T47D (cell line): ENCODE measurements at regions not wholly inside any gene's neighbourhood (a gene's known extent, or its start where the extent isn't known, plus 50 kb on each side); places are given as distances from the start of the nearest gene placed in this dataset.
"Not testable (repeated sequence)": the region's sequence is repeated elsewhere in the genome, so short reads cannot be mapped to it uniquely, and the experiment has no call there.

Experiments used
- DNase-seq, 2 experiments: peaks; one replicate each; pipeline versions ENCODE4 v3.0.0 to v3.0.0-alpha.2; 2011 to 2012; ENCODE audit warnings: low read depth in 1 of 2, low spot score in 1 of 2
- JUND ChIP-seq: IDR thresholded peaks from 2 replicates; pipeline ENCODE4 v1.6.1; 2012; ENCODE audit warnings: low read depth
- in situ Hi-C: cut with HindIII; loops from 2 replicates; pipeline ENCODE4 v1.10.0; 2016; ENCODE audit warnings: low sequenced_read_pairs, low pct_unique_long_range_greater_than_20kb

- DNase-seq: no peak
- no peak for TF ChIP-seq JUND
- in situ Hi-C loops: no loop called here
These were observed 85.1 kb downstream of the GNL3L start for GRCh38 chrX:54615109-54615508.

GRCh38 chrX:54633641-54634040 is 103.6 kb downstream of the GNL3L start:
- DNase-seq: peak in 1 of 2 experiments; percentile 10
- no peak for TF ChIP-seq JUND
- in situ Hi-C loops: no loop called here

- TF ChIP-seq JUND: no peak
- DNase-seq: no peak
- in situ Hi-C loops: no loop called here
These were observed 109.0 kb downstream of the GNL3L start for GRCh38 chrX:54639018-54639345.

- TF ChIP-seq JUND: 0 out of 2 replicates have a peak, but pooled peaks have one; percentile 17
- in situ Hi-C loops: no loop called here
- DNase-seq: peak; percentile 68 to 98
These were observed 109.5 kb downstream of the GNL3L start for GRCh38 chrX:54639346-54640102.

GRCh38 chrX:54640103-54640690 is 110.2 kb downstream of the GNL3L start:
- DNase-seq: no peak
- no peak for TF ChIP-seq JUND
- in situ Hi-C loops: no loop called here

- no peak for TF ChIP-seq JUND
- peak in 1 of 2 experiments; percentile 95 for DNase-seq
- in situ Hi-C loops: no loop called here
These were observed 110.7 kb downstream of the GNL3L start for GRCh38 chrX:54640736-54641135.

GRCh38 chrX:54641530-54641929 is 111.5 kb downstream of the GNL3L start:
- in situ Hi-C loops: no loop called here
- no peak for TF ChIP-seq JUND

GRCh38 chrX:54647607-54648006 is 117.6 kb downstream of the GNL3L start:
- DNase-seq, in situ Hi-C loops: not testable (repeated sequence)

More at GRCh38 chrX:54641530-54641929, 111.5 kb downstream of the GNL3L start:
- DNase-seq: peak in 1 of 2 experiments; percentile 90

GRCh38 chrX:54659547-54659946 is 129.5 kb downstream of the GNL3L start:
- TF ChIP-seq JUND: no peak
- in situ Hi-C loops: no loop called here
- DNase-seq: no peak

GRCh38 chrX:54675762-54676161 is 122.3 kb downstream of the ITIH6 start:
- in situ Hi-C loops: no loop called here
- DNase-seq: no peak
- no peak for TF ChIP-seq JUND

- DNase-seq: peak in 1 of 2 experiments; percentile 77
- in situ Hi-C loops: no loop called here
- TF ChIP-seq JUND: no peak
These were observed 102.8 kb downstream of the ITIH6 start for GRCh38 chrX:54695231-54695630.

GRCh38 chrX:54695816-54696487 is 102.1 kb downstream of the ITIH6 start:
- peak in 1 of 2 experiments; percentile 71 for DNase-seq
- in situ Hi-C loops: no loop called here
- TF ChIP-seq JUND: no peak
